ENCODE measurements at regions not wholly inside any gene's neighbourhood (a gene's known extent, or its start where the extent isn't known, plus 50 kb on each side); places are given as distances from the start of the nearest gene placed in this dataset.
"Not testable (repeated sequence)": the region's sequence is repeated elsewhere in the genome, so short reads cannot be mapped to it uniquely, and the experiment has no call there.

GRCh38 chr15:36195361-36196007 lies 383.9 kb upstream of the CDIN1 start:
- H3K4ac ChIP-seq (ENCODE audit: low read depth, low read length); H2BK15ac ChIP-seq (ENCODE audit: low read depth, low read length); CTCF ChIA-PET; H3K18ac ChIP-seq (ENCODE audit: low read depth, low read length); H3K27me3 ChIP-seq (ENCODE audit: control insufficient read depth, insufficient read depth, low read length); H3K9me1 ChIP-seq (ENCODE audit: insufficient read depth, low read length); H2AFZ ChIP-seq (replicated peaks; ENCODE audit: low read length, poor library complexity); in situ Hi-C loops (cut with MboI; ENCODE audit: low sequenced_read_pairs); BruUV-seq (replicated peaks); H3K27ac ChIP-seq (ENCODE audit: insufficient read depth, low read length); dilution Hi-C loops (cut with HindIII; ENCODE audit: low sequenced_read_pairs, unreplicated experiment); H4K91ac ChIP-seq (ENCODE audit: insufficient read depth, low read depth, low read length); H3K23ac ChIP-seq (ENCODE audit: low read depth, low read length); H4K20me1 ChIP-seq (ENCODE audit: insufficient read depth, low read length); H3K4me1 ChIP-seq (ENCODE audit: control insufficient read depth, insufficient read depth, low read length); H3K4me3 ChIP-seq (ENCODE audit: insufficient read depth, low read depth, low read length); POLR2A ChIA-PET (ENCODE audit: unreplicated experiment); H3K79me1 ChIP-seq (ENCODE audit: low read depth in 1 of 2, low read length in 2 of 2); H3K56ac ChIP-seq (ENCODE audit: extremely low read depth, insufficient read depth, low read length); H4K8ac ChIP-seq (ENCODE audit: low read depth in 2 of 2, low read length in 2 of 2); H2AK9ac ChIP-seq (replicated peaks; ENCODE audit: low read depth, low read length, poor library complexity); H2BK20ac ChIP-seq (ENCODE audit: low read depth, low read length); H3K4me2 ChIP-seq (ENCODE audit: low read depth, low read length); H2BK120ac ChIP-seq (ENCODE audit: low read depth, low read length); H2BK5ac ChIP-seq (ENCODE audit: low read depth, low read length, poor library complexity, severe bottlenecking); H3K9me3 ChIP-seq (ENCODE audit: control insufficient read depth, insufficient read depth, low read length); H4K5ac ChIP-seq (ENCODE audit: low read depth, low read length); DNase-seq; H3K36me3 ChIP-seq (ENCODE audit: control insufficient read depth, insufficient read depth, low read length); intact Hi-C loops (cut with micrococcal nuclease); ATAC-seq (ENCODE audit: low read depth); H3K9ac ChIP-seq (ENCODE audit: low read depth, low read length); H2AK5ac ChIP-seq (ENCODE audit: low read depth, low read length); H3K14ac ChIP-seq (replicated peaks; ENCODE audit: low read depth, low read length): not testable (repeated sequence)
- 100% methylated on average over 5 of the region's 30 CpGs; no CpG with 5 or more reads in 1 of the 2 experiments for WGBS, 2 experiments (ENCODE audit: extremely low coverage in 2 of 2, insufficient read length in 1 of 2)

All from IMR-90 (cell line).